Astrocyte (in vitro differentiated cells and primary cell): ENCODE measurements at regions not wholly inside any gene's neighbourhood (a gene's known extent, or its start where the extent isn't known, plus 50 kb on each side); places are given as distances from the start of the nearest gene placed in this dataset.

Experiments used
- EZH2 ChIP-seq: IDR thresholded peaks from 2 replicates; pipeline ENCODE4 v1.6.1; 2012; ENCODE audit warnings: mild to moderate bottlenecking, low read length, inconsistent platforms; ENCODE audit not compliant: insufficient read depth
- TF ChIP-seq, protein P1 (sequence below): IDR thresholded peaks from 2 replicates; pipeline ENCODE4 v1.5.1; 2011; ENCODE audit warnings: low read depth, mild to moderate bottlenecking, inconsistent platforms, low read length, moderate library complexity; ENCODE audit not compliant: insufficient read depth

DNA sequence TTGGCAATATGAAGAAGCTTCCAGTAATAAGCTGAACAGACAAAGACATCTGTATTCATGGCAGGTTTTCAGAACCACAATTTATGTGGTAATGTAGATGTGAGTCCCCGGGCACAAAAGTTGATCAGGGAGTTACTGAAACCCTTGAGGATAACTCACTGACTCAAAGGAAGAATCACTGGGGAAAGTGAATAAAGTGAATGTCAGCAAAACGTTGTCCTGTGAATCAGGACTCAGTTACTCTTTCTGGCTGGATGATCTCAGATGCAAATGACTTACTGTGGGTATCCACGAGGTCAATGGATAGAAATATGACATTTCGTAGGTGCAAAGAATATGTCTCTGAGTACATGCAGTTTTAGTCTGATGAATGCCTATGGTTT is 172.8 kb upstream of the CTBP2 start:
- TF ChIP-seq, protein P1, sequence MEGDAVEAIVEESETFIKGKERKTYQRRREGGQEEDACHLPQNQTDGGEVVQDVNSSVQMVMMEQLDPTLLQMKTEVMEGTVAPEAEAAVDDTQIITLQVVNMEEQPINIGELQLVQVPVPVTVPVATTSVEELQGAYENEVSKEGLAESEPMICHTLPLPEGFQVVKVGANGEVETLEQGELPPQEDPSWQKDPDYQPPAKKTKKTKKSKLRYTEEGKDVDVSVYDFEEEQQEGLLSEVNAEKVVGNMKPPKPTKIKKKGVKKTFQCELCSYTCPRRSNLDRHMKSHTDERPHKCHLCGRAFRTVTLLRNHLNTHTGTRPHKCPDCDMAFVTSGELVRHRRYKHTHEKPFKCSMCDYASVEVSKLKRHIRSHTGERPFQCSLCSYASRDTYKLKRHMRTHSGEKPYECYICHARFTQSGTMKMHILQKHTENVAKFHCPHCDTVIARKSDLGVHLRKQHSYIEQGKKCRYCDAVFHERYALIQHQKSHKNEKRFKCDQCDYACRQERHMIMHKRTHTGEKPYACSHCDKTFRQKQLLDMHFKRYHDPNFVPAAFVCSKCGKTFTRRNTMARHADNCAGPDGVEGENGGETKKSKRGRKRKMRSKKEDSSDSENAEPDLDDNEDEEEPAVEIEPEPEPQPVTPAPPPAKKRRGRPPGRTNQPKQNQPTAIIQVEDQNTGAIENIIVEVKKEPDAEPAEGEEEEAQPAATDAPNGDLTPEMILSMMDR = no peak
- no peak for TF ChIP-seq EZH2
